Epithelial cell of proximal tubule (primary cell): ENCODE measurements at regions not wholly inside any gene's neighbourhood (a gene's known extent, or its start where the extent isn't known, plus 50 kb on each side); places are given as distances from the start of the nearest gene placed in this dataset.

Source experiments
- DNase-seq: peaks from one replicate; pipeline ENCODE4 v3.0.0-alpha.2; 2011; ENCODE audit warnings: low read depth
- H3K4me3 ChIP-seq: 2 replicates; pipeline ENCODE4 v1.5.1; 2011; ENCODE audit warnings: low read depth, mild to moderate bottlenecking, low read length
- CTCF ChIP-seq: conservative IDR thresholded peaks from 2 replicates; pipeline ENCODE4 v1.5.1; 2012; ENCODE audit warnings: low read depth, mild to moderate bottlenecking, low read length

GRCh38 chr12:107347261-107347660 lies 253.9 kb upstream of the CRY1 start:
- H3K4me3 ChIP-seq, result no peak overlapping the region
- no peak for DNase-seq
- TF ChIP-seq CTCF, result no peak

DNA sequence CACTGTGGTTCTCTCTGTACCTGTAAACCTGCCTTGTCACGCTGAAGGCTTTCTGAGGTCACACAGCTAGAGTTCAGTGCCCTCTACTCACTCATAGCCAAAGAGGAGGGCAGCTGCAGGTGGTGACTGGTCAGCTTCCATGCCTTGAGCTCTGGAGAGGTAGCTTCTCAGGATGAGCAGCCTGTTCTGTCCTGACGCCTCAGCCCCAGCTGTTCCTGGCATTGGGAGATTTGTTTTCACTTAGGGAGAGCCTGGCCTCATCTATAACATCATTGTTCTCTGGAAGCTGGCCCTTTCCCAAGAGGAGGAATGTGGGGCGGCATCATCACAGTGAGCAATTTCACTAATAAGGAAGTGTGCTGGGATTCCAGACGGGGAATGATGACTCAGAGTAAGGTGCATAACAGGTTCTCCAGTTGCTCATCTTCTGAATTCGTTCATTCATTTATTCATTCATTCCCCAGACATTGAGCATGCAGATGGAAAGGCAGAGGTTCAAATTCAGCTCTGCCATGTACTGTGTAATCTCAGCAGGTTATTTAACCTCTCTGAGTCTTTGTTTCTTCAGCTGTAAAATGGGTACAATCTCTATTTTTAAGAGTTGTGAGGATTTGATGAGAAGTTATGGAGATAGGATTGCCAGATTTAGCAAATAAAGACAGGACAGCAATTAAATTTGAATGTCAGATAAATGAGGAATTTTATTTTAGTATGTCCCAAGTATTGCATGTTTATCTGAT lies 255.8 kb upstream of the CRY1 start:
- no peak for TF ChIP-seq CTCF
- peak; percentile 93 for DNase-seq
- no peak overlapping the region for H3K4me3 ChIP-seq

- TF ChIP-seq CTCF, result no peak
- no peak for DNase-seq
- no peak overlapping the region for H3K4me3 ChIP-seq
Observed at GRCh38 chr12:107349839-107350238, 256.5 kb upstream of the CRY1 start.

DNA sequence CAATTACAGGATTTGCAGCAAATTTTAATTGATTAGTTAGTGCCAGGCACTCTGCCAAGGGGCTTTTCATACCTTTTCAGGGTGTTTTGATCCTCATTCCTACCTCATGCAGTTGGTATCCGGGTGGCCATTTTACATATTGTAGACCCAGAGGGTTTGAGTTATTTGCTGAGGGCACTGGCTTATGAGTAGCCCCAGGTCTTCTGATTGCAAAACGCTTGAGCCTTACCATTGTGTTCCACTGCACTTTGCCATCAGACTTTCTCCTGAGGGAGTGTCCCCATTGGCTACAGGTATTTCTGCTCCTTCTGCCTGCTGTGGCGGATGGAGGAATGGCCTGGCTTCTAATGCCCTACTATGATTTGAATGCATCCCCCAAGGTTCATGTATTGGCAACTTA lies 257.8 kb upstream of the CRY1 start:
- no peak for TF ChIP-seq CTCF
- no peak for DNase-seq
- no peak overlapping the region for H3K4me3 ChIP-seq

GRCh38 chr12:107351713-107352112 lies 258.4 kb upstream of the CRY1 start:
- no peak for TF ChIP-seq CTCF
- DNase-seq, result peak; percentile 40
- no peak overlapping the region for H3K4me3 ChIP-seq

- H3K4me3 ChIP-seq, result no peak overlapping the region
- no peak for TF ChIP-seq CTCF
- no peak for DNase-seq
Observed at GRCh38 chr12:107352347-107353081, 259.2 kb upstream of the CRY1 start.
